ENCODE measurements at regions not wholly inside any gene's neighbourhood (a gene's known extent, or its start where the extent isn't known, plus 50 kb on each side); places are given as distances from the start of the nearest gene placed in this dataset.

DNA sequence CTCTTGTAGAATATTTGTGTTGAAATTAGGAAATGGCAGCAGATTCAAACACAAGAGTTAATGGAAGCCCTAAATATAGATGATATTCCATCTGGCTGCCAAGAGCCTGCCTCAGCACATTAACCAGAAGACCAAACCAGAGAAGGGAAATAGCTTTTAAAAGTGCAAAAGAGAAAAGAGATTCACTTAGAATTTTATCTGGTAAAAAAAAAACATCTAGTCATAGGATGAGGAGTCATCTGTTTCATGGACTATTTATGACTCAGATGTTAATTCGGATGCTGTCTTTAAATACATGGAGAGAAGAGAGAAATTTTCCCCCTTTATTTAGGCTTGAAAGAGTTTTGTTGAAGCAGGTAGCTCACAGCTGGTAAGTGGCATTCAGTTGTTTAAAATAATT is 201.6 kb upstream of the NUDT4 start:
- DNase-seq = no peak
- Mint-ChIP-seq H3K4me1 (peaks cover 12% of the 10 kb centered on the region), H3K27ac (no peak overlapping the region), H3K27me3 (ENCODE audit: low read depth, poor library complexity) (peaks cover under 1% of the 10 kb centered on the region), H3K36me3 (ENCODE audit: low read depth) (peaks cover 21% of the 10 kb centered on the region), H3K9me3 (peaks cover 26% of the 10 kb centered on the region), H3K4me3 (no peak overlapping the region)
- TF ChIP-seq, protein P1, sequence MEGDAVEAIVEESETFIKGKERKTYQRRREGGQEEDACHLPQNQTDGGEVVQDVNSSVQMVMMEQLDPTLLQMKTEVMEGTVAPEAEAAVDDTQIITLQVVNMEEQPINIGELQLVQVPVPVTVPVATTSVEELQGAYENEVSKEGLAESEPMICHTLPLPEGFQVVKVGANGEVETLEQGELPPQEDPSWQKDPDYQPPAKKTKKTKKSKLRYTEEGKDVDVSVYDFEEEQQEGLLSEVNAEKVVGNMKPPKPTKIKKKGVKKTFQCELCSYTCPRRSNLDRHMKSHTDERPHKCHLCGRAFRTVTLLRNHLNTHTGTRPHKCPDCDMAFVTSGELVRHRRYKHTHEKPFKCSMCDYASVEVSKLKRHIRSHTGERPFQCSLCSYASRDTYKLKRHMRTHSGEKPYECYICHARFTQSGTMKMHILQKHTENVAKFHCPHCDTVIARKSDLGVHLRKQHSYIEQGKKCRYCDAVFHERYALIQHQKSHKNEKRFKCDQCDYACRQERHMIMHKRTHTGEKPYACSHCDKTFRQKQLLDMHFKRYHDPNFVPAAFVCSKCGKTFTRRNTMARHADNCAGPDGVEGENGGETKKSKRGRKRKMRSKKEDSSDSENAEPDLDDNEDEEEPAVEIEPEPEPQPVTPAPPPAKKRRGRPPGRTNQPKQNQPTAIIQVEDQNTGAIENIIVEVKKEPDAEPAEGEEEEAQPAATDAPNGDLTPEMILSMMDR (IDR thresholded peaks at IDR 0.05) = no peak

DNA sequence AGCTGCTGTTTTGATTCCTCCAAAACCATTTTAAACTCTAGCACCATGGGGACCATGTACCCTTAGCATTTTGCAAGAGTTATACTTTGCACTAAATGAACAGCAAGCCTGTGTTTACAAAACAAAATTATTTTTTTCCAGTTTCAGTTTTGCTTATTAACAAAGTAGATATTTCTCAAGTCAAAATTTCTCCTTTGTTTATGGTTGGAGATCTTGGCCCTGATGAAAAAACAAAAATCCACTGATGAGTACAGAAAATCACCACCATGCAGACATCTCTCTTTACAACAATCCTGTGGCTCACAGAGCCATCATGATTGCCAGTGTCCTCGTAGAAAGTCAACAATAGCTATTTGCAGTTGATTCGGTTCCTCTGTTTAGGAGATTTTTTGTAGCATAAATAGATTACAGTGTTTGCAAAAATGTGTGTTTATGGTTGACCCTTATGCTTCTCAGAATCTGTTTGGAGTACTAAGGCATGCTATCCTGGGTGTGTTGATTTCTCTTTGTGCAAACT is 201.1 kb upstream of the NUDT4 start:
- no peak overlapping the region for H3K4me3 Mint-ChIP-seq
- no peak overlapping the region for H3K27ac Mint-ChIP-seq
- no peak for DNase-seq
- peaks cover 21% of the 10 kb centered on the region for H3K36me3 Mint-ChIP-seq (ENCODE audit: low read depth)
- H3K4me1 Mint-ChIP-seq = peaks cover 17% of the 10 kb centered on the region
- peaks cover 26% of the 10 kb centered on the region for H3K9me3 Mint-ChIP-seq
- TF ChIP-seq, protein P1 (IDR thresholded peaks at IDR 0.05) = no peak
- peaks cover 3% of the 10 kb centered on the region for H3K27me3 Mint-ChIP-seq (ENCODE audit: low read depth, poor library complexity)

DNA sequence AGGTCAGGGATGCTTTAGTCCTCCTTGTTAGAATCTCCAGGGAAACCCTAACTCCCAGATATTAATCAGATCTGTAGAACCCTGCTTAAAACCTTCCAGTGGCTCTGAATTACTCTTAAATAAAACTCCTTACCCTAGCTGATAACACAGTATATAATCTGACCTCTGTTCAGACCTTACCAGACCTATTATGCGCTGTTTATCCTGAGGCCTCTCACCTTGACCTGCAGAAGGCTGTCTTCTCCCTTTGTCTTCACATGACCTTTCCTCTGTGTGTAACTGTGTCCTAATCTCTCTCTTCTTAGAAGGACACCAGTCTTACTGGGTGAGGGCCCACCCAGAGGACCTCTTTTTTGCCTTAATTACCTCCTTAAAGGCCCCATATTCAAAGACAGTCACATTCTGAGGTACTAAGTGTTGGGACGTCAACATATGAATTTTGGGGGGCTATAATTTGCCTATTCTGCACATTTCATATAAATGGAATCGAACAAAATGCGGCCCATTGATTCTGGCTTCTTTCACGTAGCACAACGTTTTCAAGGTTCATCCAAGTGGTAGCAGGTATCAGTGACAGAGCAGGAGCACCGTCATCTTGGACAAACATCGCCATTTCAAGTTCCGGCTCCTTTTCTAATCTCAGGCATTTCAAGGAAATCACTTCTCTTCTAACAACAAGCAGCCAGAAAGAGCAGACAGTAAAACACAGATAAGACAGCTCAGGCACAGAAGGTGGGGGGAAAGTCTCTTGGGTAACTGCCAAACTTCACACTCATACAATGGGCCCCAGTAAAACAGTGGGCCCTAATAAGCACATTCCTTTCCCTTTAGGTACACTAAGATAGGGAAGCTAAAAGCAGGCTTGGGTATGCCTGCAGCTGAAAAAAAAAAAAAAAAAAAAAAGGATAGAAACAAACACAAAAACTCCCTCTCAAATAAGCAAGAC is 200.2 kb upstream of the NUDT4 start:
- TF ChIP-seq, protein P1 (IDR thresholded peaks at IDR 0.05) = no peak
- Mint-ChIP-seq H3K27me3 (ENCODE audit: low read depth, poor library complexity) (peaks cover 3% of the 10 kb centered on the region), H3K4me3 (no peak overlapping the region), H3K4me1 (peaks cover 20% of the 10 kb centered on the region), H3K9me3 (peaks cover 32% of the 10 kb centered on the region), H3K36me3 (ENCODE audit: low read depth) (peaks cover 21% of the 10 kb centered on the region), H3K27ac (no peak overlapping the region)
- DNase-seq = no peak

DNA sequence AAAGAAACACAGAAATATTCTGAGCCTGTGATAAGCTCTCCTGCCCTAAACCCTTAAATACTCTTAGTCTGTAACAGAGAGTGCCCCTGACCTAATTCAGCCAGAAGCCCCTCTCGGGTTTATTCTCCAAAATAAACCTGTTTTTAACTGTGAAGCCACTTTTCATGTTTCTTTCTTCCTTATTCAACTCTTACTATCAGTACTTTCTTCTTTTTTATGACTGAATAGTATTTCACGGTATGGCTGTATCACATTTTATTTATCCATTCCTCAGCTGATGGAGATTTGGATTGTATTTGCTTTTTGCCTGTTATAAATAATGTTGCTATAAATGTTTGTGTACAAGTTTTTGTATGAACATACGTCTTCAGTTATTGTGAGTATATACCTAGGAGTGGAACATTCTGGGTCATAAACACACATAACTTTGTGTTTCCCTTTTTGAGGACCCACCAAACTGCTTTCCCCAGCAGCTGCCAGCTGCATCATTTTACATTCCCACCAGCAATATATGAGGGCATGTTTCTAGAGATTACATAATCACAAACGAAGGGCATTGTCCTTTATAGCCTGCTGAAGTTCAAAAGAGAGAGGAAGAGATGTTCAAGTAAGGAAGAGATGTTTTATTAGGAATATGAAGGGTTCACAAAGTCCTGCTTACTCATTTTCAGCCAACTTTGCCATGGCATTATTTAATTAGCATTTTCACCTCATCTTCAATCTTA is 199.4 kb upstream of the NUDT4 start:
- peaks cover 3% of the 10 kb centered on the region for H3K27me3 Mint-ChIP-seq (ENCODE audit: low read depth, poor library complexity)
- TF ChIP-seq, protein P1 (IDR thresholded peaks at IDR 0.05) = no peak
- no peak for DNase-seq
- H3K36me3 Mint-ChIP-seq (ENCODE audit: low read depth) = peaks cover 21% of the 10 kb centered on the region
- H3K9me3 Mint-ChIP-seq = peaks cover 33% of the 10 kb centered on the region
- no peak overlapping the region for H3K27ac Mint-ChIP-seq
- no peak overlapping the region for H3K4me3 Mint-ChIP-seq
- H3K4me1 Mint-ChIP-seq = peaks cover 20% of the 10 kb centered on the region

DNA sequence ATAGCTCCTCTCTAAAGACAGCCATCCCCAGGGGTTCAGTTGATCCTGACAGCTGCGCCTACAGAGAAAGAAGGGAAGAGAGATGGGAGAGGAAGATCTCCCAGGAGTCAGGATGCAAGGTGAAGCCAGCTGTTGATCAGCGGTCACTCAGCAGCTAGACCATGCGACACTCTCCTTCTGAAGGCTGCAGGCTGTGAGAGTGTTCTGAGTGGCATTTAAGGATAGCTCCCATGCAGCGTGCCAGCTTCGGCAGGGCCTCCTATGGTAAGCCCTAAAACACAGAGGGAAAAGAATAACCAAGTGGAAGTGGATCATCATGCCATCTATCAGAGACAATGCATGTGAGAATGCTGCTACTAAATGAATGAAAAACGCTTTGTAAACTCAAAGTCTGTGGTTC is 197.9 kb upstream of the NUDT4 start:
- Mint-ChIP-seq H3K4me1 (peaks cover 33% of the 10 kb centered on the region), H3K4me3 (no peak overlapping the region), H3K36me3 (ENCODE audit: low read depth) (peaks cover 21% of the 10 kb centered on the region), H3K27me3 (ENCODE audit: low read depth, poor library complexity) (peaks cover 6% of the 10 kb centered on the region), H3K9me3 (peaks cover 38% of the 10 kb centered on the region), H3K27ac (no peak overlapping the region)
- DNase-seq = no peak
- TF ChIP-seq, protein P1 (IDR thresholded peaks at IDR 0.05) = no peak
